Thymus (tissue), 11 donors: ENCODE measurements at regions not wholly inside any gene's neighbourhood (a gene's known extent, or its start where the extent isn't known, plus 50 kb on each side); places are given as distances from the start of the nearest gene placed in this dataset.

Source experiments
- DNase-seq, 9 donors: peaks; one replicate each; pipeline ENCODE4 v3.0.0-alpha.2; 2013; ENCODE audit warnings: low spot score in 9 of 9, low read depth in 6 of 9, missing footprints in 1 of 9
- H3K27ac ChIP-seq, 2 donors: one replicate each; pipeline ENCODE4 v1.5.1; 2013; ENCODE audit warnings: control low read depth in 1 of 2, low read depth in 1 of 2, low read length in 1 of 2, mild to moderate bottlenecking in 1 of 2, moderate library complexity in 1 of 2
- H3K27me3 ChIP-seq, 2 donors: one replicate each; pipeline ENCODE4 v1.5.1; 2013; ENCODE audit warnings: low read length in 1 of 2; ENCODE audit not compliant: control insufficient read depth in 2 of 2, insufficient read depth in 1 of 2
- H3K36me3 ChIP-seq, 2 donors: one replicate each; pipeline ENCODE4 v1.5.1; 2013; ENCODE audit warnings: low read length in 1 of 2, mild to moderate bottlenecking in 1 of 2, moderate library complexity in 1 of 2; ENCODE audit not compliant: control insufficient read depth in 2 of 2, insufficient read depth in 2 of 2
- H3K4me1 ChIP-seq, 2 donors: one replicate each; pipeline ENCODE4 v1.5.1; 2013; ENCODE audit warnings: low read length in 2 of 2; ENCODE audit not compliant: control insufficient read depth in 2 of 2, insufficient read depth in 2 of 2
- H3K4me3 ChIP-seq, 2 donors: one replicate each; pipeline ENCODE4 v1.5.1; 2013; ENCODE audit warnings: low read length in 2 of 2, control low read depth in 1 of 2, mild to moderate bottlenecking in 1 of 2
- H3K9me3 ChIP-seq, 2 donors: one replicate each; pipeline ENCODE4 v1.5.1; 2013; ENCODE audit warnings: low read length in 1 of 2, mild to moderate bottlenecking in 1 of 2; ENCODE audit not compliant: control insufficient read depth in 2 of 2, insufficient read depth in 1 of 2
- WGBS: extraction: QIAGEN DNeasy Blood & Tissue Kit; methylation state at CpG from one replicate; pipeline ENCODE4 v1.1.7; 2013; 5-methylcytosine and 5-hydroxymethylcytosine counted together
- donor health status: healthy.

DNA sequence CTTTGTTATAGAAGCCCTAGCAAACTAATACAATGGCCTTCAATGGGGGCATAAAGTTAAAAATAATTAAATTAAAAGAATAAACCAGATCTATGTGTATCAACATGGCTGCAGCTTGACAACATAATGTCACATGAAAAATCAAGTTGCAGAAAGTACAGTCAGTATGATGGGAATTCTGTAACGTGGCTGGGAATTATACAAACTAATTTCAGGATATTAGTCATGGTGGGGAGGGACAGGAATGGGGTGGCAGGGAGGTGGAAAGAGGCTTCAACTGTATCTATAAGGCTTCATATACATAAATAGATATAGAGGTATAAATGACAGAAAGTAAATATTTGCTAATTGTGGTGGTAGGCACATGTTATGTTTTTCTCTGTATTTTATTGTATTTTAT, 107.1 kb downstream of the UNC5CL start:
- H3K4me3 ChIP-seq: no peak overlapping the region
- H3K27ac ChIP-seq: no peak overlapping the region
- no peaks in the 10 kb centered on the region for H3K36me3 ChIP-seq
- no peaks in the 10 kb centered on the region for H3K4me1 ChIP-seq
- no peaks in the 10 kb centered on the region for H3K9me3 ChIP-seq
- no peak for DNase-seq
- H3K27me3 ChIP-seq: peaks cover 0 to 3% of the 10 kb centered on the region in 2 donors
- WGBS: 65% methylated on average over 1 of the region's 1 CpG

DNA sequence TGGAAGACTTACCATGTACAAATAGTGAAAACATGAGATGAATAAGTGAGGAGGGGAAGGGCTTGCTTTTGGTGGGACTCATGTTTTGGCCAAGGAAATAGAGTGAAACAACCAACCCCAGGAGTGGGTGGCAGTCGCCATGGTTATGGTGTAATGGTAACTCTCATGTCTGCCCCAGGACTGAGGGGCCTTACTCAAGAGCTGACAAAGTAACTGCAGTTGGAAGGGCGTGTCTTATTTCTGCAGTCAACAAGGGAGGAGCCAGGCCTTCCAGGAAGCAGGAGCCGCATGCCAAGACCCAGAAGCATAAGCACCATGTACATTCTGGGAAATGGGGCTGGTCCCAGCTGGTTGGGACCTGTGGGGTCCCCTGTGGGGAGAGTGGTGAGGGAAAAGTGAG, 108.5 kb downstream of the UNC5CL start:
- WGBS: 94% methylated on average over 3 of the region's 3 CpGs
- H3K4me1 ChIP-seq: no peaks in the 10 kb centered on the region
- no peak overlapping the region for H3K4me3 ChIP-seq
- H3K36me3 ChIP-seq: no peaks in the 10 kb centered on the region
- no peaks in the 10 kb centered on the region for H3K9me3 ChIP-seq
- H3K27me3 ChIP-seq: peaks cover 0 to 3% of the 10 kb centered on the region in 2 donors
- no peak overlapping the region for H3K27ac ChIP-seq
- DNase-seq: no peak

DNA sequence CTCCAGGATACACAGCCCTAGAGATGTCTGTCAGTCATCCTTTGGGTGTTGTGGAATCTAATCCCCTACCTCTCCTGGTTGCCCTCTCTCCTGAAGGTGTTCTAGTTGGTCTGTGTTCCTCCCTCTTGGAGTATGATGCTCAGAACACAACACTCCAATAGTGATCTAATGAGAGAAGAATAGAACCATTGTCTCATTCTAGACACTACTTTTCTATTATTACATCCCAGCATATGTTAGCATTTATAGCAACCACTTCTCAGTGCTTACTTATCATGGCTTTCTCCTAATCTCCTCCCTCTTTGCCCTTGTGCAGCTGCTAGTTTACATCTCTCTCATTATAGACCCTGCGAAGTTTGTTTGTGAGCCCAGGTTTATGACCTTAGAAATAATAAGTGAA, 109.0 kb downstream of the UNC5CL start:
- H3K27ac ChIP-seq: no peak overlapping the region
- H3K4me3 ChIP-seq: no peak overlapping the region
- WGBS: 94% methylated on average over 1 of the region's 1 CpG
- H3K36me3 ChIP-seq: no peaks in the 10 kb centered on the region
- H3K4me1 ChIP-seq: no peaks in the 10 kb centered on the region
- no peaks in the 10 kb centered on the region for H3K9me3 ChIP-seq
- DNase-seq: no peak
- H3K27me3 ChIP-seq: peaks cover 0 to 2% of the 10 kb centered on the region in 2 donors

DNA sequence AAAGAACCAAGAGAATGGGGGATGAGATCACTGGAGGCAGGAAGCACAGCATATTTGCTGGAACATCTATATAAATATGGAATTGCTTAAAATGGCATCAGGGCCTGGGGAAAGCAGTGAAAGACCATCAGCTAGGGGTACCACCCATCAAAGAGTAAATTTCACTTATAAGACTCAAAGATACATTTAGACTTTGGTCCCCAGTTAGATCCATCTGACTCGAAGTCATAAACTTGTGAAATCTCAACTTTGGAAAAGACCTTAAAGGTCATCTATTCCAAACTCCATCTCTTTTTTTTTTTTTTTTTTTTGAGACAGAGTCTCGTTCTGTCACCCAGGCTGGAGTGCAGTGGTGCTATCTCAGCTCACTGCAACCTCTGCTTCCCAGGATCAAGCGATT, 109.8 kb downstream of the UNC5CL start:
- DNase-seq: no peak
- Histone ChIP-seq H3K27ac (no peak overlapping the region), H3K4me3 (no peak overlapping the region), H3K36me3 (no peaks in the 10 kb centered on the region), H3K27me3 (no peaks in the 10 kb centered on the region), H3K9me3 (no peaks in the 10 kb centered on the region), H3K4me1 (no peaks in the 10 kb centered on the region)
- 98% methylated on average over 3 of the region's 3 CpGs for WGBS

DNA sequence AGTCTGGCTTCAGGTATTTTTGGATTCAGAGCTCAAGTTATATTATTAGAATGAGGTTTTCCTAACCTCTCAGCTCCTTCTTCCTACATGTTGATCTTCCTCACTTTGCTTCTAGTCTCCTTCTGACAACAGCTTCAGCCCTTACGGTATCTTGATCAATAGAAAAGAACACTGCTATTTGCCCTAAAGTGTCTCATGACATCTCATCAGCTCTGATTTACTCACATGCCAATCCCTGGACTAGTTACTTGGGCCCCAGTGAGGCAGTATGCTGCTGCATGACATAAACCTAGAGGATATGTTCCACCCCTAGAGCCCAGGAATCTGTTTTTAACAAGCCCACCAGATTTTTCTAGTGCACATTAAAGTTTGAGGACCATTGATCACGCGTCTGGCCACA, 110.3 kb downstream of the UNC5CL start:
- 98% methylated on average over 3 of the region's 3 CpGs for WGBS
- H3K9me3 ChIP-seq: no peaks in the 10 kb centered on the region
- H3K27me3 ChIP-seq: no peaks in the 10 kb centered on the region
- H3K27ac ChIP-seq: no peak overlapping the region
- H3K36me3 ChIP-seq: no peaks in the 10 kb centered on the region
- DNase-seq: no peak
- H3K4me3 ChIP-seq: no peak overlapping the region
- no peaks in the 10 kb centered on the region for H3K4me1 ChIP-seq

DNA sequence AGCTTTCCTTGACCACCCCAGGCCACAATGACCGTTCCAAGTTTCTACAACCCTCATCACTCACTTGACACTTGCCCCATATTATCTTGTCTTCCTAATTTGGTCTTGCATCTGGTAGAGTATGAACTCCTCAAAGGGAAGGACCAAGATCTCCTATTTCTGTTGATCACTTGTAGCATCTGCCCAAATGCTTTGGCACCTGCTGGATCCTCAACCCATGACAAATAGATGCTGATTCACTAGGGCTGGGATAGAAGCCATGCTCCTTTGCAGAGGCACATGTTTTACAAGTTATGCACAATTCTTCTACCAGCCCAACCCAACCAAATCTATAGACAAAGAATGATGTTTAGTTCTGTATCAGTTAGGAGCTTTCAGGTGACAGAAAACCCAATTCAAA, 110.7 kb downstream of the UNC5CL start:
- Histone ChIP-seq H3K27me3 (no peaks in the 10 kb centered on the region), H3K4me1 (no peaks in the 10 kb centered on the region), H3K9me3 (no peaks in the 10 kb centered on the region), H3K4me3 (no peak overlapping the region), H3K36me3 (no peaks in the 10 kb centered on the region), H3K27ac (no peak overlapping the region)
- 98% methylated on average over 1 of the region's 1 CpG for WGBS
- no peak for DNase-seq

DNA sequence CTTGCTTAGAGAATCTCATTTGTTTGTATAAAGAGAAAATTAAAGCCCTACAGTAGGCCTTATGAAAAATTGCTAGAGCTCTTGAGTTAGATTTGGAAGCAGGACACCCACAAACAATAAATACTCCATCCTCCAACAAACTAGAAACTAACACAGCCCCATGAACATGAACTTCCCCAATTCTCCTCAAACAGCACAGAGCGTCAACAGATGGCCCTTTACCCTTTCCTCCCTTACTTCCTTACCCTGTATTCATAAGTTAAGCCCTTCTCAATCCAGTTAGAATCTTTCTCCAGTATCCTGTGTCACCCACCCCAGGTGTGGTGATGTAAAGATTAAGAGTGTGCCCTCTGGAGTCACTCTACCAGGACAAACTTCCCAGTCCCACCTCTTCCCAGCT, 113.7 kb downstream of the UNC5CL start:
- no peaks in the 10 kb centered on the region for H3K4me1 ChIP-seq
- H3K36me3 ChIP-seq: no peaks in the 10 kb centered on the region
- no peaks in the 10 kb centered on the region for H3K9me3 ChIP-seq
- no peak overlapping the region for H3K4me3 ChIP-seq
- no peak overlapping the region for H3K27ac ChIP-seq
- H3K27me3 ChIP-seq: no peaks in the 10 kb centered on the region
- no peak for DNase-seq
- WGBS: 8% methylated on average over 1 of the region's 1 CpG

DNA sequence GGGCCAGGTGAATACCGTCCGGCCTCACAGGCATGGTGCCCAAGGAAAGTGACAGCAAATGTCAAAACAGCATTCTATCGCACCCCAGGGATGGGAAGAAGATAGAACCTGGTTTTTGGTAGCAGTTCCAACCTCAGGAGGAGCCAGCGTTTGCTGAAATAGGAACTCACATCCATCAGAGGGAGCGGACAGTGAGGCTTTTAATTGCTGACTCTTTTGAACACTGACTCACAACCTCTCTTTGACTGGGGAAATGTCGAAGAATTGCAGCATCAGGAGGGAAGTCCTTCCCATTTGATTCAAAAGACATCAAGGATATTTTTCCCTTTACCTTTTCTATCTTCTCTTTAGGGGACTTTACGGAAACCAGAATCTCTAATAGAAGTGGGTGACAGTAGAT, 114.2 kb downstream of the UNC5CL start:
- H3K9me3 ChIP-seq: no peaks in the 10 kb centered on the region
- no peaks in the 10 kb centered on the region for H3K4me1 ChIP-seq
- H3K27me3 ChIP-seq: no peaks in the 10 kb centered on the region
- DNase-seq: no peak
- H3K4me3 ChIP-seq: no peak overlapping the region
- no peaks in the 10 kb centered on the region for H3K36me3 ChIP-seq
- no peak overlapping the region for H3K27ac ChIP-seq
- 98% methylated on average over 7 of the region's 7 CpGs for WGBS

DNA sequence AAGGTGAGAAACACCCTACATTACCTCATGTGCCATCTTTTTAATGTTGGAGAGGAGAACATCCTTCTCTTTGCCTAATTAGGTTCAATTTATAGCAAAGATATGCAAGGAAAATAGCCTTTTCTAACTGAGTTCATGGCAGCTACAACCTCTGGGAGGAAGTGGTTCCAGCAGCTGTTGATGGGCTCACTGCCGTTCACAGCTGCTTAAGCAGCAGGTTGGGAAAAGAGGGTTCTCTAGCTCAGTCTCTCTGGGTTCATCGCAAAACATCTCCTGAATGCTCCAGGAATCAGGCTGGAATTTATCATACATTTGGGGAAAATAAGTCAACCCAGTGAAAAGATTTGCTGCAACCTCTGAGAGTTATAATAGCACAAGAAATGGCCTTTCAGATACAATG, 115.1 kb downstream of the UNC5CL start:
- H3K27me3 ChIP-seq: no peaks in the 10 kb centered on the region
- 49% methylated on average over 2 of the region's 2 CpGs for WGBS
- no peak overlapping the region for H3K27ac ChIP-seq
- DNase-seq: no peak
- no peak overlapping the region for H3K4me3 ChIP-seq
- H3K9me3 ChIP-seq: no peaks in the 10 kb centered on the region
- H3K36me3 ChIP-seq: no peaks in the 10 kb centered on the region
- H3K4me1 ChIP-seq: no peaks in the 10 kb centered on the region

DNA sequence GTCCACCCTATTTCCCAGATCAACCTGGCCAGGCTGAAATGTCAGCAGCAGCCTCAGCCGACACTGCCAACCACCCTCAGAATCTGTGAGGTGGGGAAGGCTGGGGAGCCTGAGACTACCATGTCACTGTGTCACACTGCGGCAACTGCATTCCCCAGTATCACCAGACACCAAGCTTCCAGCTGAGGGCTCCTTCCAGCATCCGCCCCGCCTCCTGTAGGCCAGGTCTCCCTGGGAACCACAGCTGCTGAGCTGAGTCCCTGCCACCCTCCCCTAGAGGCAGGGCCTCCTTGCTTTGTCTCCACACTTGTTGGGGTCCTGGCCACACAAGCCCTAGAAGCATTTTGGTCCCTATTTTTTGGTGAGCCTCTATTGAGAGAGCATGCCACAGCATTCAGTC, 115.7 kb downstream of the UNC5CL start:
- no peak overlapping the region for H3K27ac ChIP-seq
- WGBS: 97% methylated on average over 4 of the region's 4 CpGs
- no peaks in the 10 kb centered on the region for H3K9me3 ChIP-seq
- DNase-seq: no peak
- no peaks in the 10 kb centered on the region for H3K4me1 ChIP-seq
- no peaks in the 10 kb centered on the region for H3K36me3 ChIP-seq
- H3K4me3 ChIP-seq: no peak overlapping the region
- peaks cover 0 to 2% of the 10 kb centered on the region in 2 donors for H3K27me3 ChIP-seq
